Fibroblast of upper back skin (primary cell): ENCODE measurements at regions not wholly inside any gene's neighbourhood (a gene's known extent, or its start where the extent isn't known, plus 50 kb on each side); places are given as distances from the start of the nearest gene placed in this dataset.
"Not testable (repeated sequence)": the region's sequence is repeated elsewhere in the genome, so short reads cannot be mapped to it uniquely, and the experiment has no call there.

Source experiments
- DNase-seq: peaks from one replicate; pipeline ENCODE4 v3.0.0-alpha.2; 2013

GRCh38 chr3:137820366-137820765 lies 56.3 kb downstream of the SOX14 start:
- DNase-seq = no peak

GRCh38 chr3:137835096-137835495 lies 71.0 kb downstream of the SOX14 start:
- DNase-seq = no peak

GRCh38 chr3:137845194-137845593 lies 81.1 kb downstream of the SOX14 start:
- DNase-seq = no peak

- DNase-seq = no peak
Observed at GRCh38 chr3:137845666-137846065, 81.6 kb downstream of the SOX14 start.

- DNase-seq = no peak
Observed at GRCh38 chr3:137852391-137852830, 88.3 kb downstream of the SOX14 start.

- DNase-seq = no peak
Observed at GRCh38 chr3:137854533-137855261, 90.6 kb downstream of the SOX14 start.

- no peak for DNase-seq
Observed at GRCh38 chr3:137866001-137866400, 101.9 kb downstream of the SOX14 start.

- DNase-seq = no peak
Observed at GRCh38 chr3:137866933-137867332, 102.8 kb downstream of the SOX14 start.

- no peak for DNase-seq
Observed at GRCh38 chr3:137867611-137868010, 103.5 kb downstream of the SOX14 start.

GRCh38 chr3:137869022-137869421 lies 104.9 kb downstream of the SOX14 start:
- DNase-seq = no peak

- not testable (repeated sequence) for DNase-seq
Observed at GRCh38 chr3:137872589-137872988, 108.5 kb downstream of the SOX14 start.

GRCh38 chr3:137896842-137897241 lies 113.1 kb upstream of the CLDN18 start:
- not testable (repeated sequence) for DNase-seq

GRCh38 chr3:137906985-137907649 lies 102.8 kb upstream of the CLDN18 start:
- DNase-seq = no peak

- DNase-seq = no peak
Observed at GRCh38 chr3:137924628-137925027, 85.3 kb upstream of the CLDN18 start.

GRCh38 chr3:137925080-137925479 lies 84.9 kb upstream of the CLDN18 start:
- DNase-seq = no peak

- no peak for DNase-seq
Observed at GRCh38 chr3:137926991-137927390, 83.0 kb upstream of the CLDN18 start.

GRCh38 chr3:137930976-137931375 lies 79.0 kb upstream of the CLDN18 start:
- no peak for DNase-seq

- no peak for DNase-seq
Observed at GRCh38 chr3:137938876-137939275, 71.1 kb upstream of the CLDN18 start.

GRCh38 chr3:137944593-137944992 lies 65.4 kb upstream of the CLDN18 start:
- no peak for DNase-seq

GRCh38 chr3:137946356-137946973 lies 63.5 kb upstream of the CLDN18 start:
- DNase-seq = peak; percentile 63

- no peak for DNase-seq
Observed at GRCh38 chr3:137947117-137947516, 62.8 kb upstream of the CLDN18 start.

- DNase-seq = no peak
Observed at GRCh38 chr3:137948400-137949072, 61.4 kb upstream of the CLDN18 start.

GRCh38 chr3:137958636-137959035 lies 51.3 kb upstream of the CLDN18 start:
- DNase-seq = no peak
